ENCODE measurements at regions not wholly inside any gene's neighbourhood (a gene's known extent, or its start where the extent isn't known, plus 50 kb on each side); places are given as distances from the start of the nearest gene placed in this dataset.

- TF ChIP-seq CREB5 (CRISPR knock-in tag; IDR thresholded peaks at IDR 0.05; ENCODE audit: low read depth) (no peak), ESRRG (CRISPR knock-in tag; IDR thresholded peaks at IDR 0.05) (no peak), CSRNP3 (CRISPR knock-in tag; IDR thresholded peaks at IDR 0.05) (no peak), TOX (CRISPR knock-in tag; IDR thresholded peaks at IDR 0.05; ENCODE audit: borderline replicate concordance) (no peak), ZFP30 (CRISPR knock-in tag; IDR thresholded peaks at IDR 0.05) (no peak), ZNF565 (CRISPR knock-in tag; conservative IDR thresholded peaks at IDR 0.05; ENCODE audit: low read depth) (no peak)
Observed at GRCh38 chr7:24356718-24357386, 72.9 kb downstream of the NPY start (continued).

- no peak for TF ChIP-seq CREB5 (CRISPR knock-in tag; IDR thresholded peaks at IDR 0.05; ENCODE audit: low read depth)
- no peak for TF ChIP-seq GLIS3 (CRISPR knock-in tag; IDR thresholded peaks at IDR 0.05)
- no peak for TF ChIP-seq ISL1 (CRISPR knock-in tag; IDR thresholded peaks at IDR 0.05)
- no peak for TF ChIP-seq ARNTL (CRISPR knock-in tag; IDR thresholded peaks at IDR 0.05; ENCODE audit: borderline replicate concordance, low read depth)
- TF ChIP-seq ZFP30 (CRISPR knock-in tag; IDR thresholded peaks at IDR 0.05), result no peak
- no peak for TF ChIP-seq OSR1 (CRISPR knock-in tag; IDR thresholded peaks at IDR 0.05)
- TF ChIP-seq SNAI2 (CRISPR knock-in tag; IDR thresholded peaks at IDR 0.05), result no peak
- TF ChIP-seq ESRRG (CRISPR knock-in tag; IDR thresholded peaks at IDR 0.05), result no peak
- TF ChIP-seq CSRNP3 (CRISPR knock-in tag; IDR thresholded peaks at IDR 0.05), result no peak
- no peak for TF ChIP-seq TSHZ2 (CRISPR knock-in tag; IDR thresholded peaks at IDR 0.05)
- TF ChIP-seq ZNF8 (CRISPR knock-in tag; IDR thresholded peaks at IDR 0.05), result no peak
- no peak for TF ChIP-seq POU6F1 (CRISPR knock-in tag; IDR thresholded peaks at IDR 0.05; ENCODE audit: borderline replicate concordance, low read depth)
- TF ChIP-seq RARB (CRISPR knock-in tag; IDR thresholded peaks at IDR 0.05), result no peak
- no peak for TF ChIP-seq ZFP3 (CRISPR knock-in tag; IDR thresholded peaks at IDR 0.05)
- TF ChIP-seq PPARA (CRISPR knock-in tag; IDR thresholded peaks at IDR 0.05; ENCODE audit: borderline replicate concordance), result no peak
- TF ChIP-seq CSDC2 (CRISPR knock-in tag; IDR thresholded peaks at IDR 0.05), result no peak
- TF ChIP-seq TOX (CRISPR knock-in tag; IDR thresholded peaks at IDR 0.05; ENCODE audit: borderline replicate concordance), result no peak
- no peak for TF ChIP-seq BACH2 (CRISPR knock-in tag; IDR thresholded peaks at IDR 0.05; ENCODE audit: borderline replicate concordance)
- ATAC-seq, result no peak
Observed at GRCh38 chr7:24361001-24361400, 77.0 kb downstream of the NPY start.

- no peak for TF ChIP-seq PATZ1 (CRISPR knock-in tag; IDR thresholded peaks at IDR 0.05; ENCODE audit: borderline replicate concordance)
- ATAC-seq, result no peak
Observed at GRCh38 chr7:24365606-24366005, 81.6 kb downstream of the NPY start.
